Body of pancreas (tissue), 4 donors: ENCODE measurements at regions not wholly inside any gene's neighbourhood (a gene's known extent, or its start where the extent isn't known, plus 50 kb on each side); places are given as distances from the start of the nearest gene placed in this dataset.

Experiments
- CTCF ChIP-seq, 7 experiments: fragments of 450-650 bp in 4 of 7; fragments of 200-600 bp in 3 of 7; sonication (generic) in 3 of 7; IDR thresholded peaks; one replicate each; pipeline ENCODE4 v1.5.1; 2016 to 2019; ENCODE audit warnings: antibody characterized with exemption in 7 of 7
- POLR2A ChIP-seq, 3 donors: fragments of 450-650 bp; IDR thresholded peaks; one replicate each; pipeline ENCODE4 v1.6.1; 2016; ENCODE audit warnings: antibody characterized with exemption in 3 of 3, mild to moderate bottlenecking in 2 of 3

GRCh38 chr4:71275570-71275969, 63.2 kb upstream of the SLC4A4 start:
- TF ChIP-seq CTCF (IDR thresholded peaks at IDR 0.05) (no peak), POLR2A (IDR thresholded peaks at IDR 0.05) (no peak)
